ENCODE measurements at regions not wholly inside any gene's neighbourhood (a gene's known extent, or its start where the extent isn't known, plus 50 kb on each side); places are given as distances from the start of the nearest gene placed in this dataset.

- no peak for TF ChIP-seq CTCF (IDR thresholded peaks at IDR 0.05; ENCODE audit: extremely low read depth, missing control alignments)
Observed at GRCh38 chr7:132643302-132643701, 67.0 kb upstream of the PLXNA4 start.

GRCh38 chr7:132641238-132641637 lies 65.0 kb upstream of the PLXNA4 start:
- DNase-seq (ENCODE audit: low spot score) = no peak
- TF ChIP-seq CTCF (IDR thresholded peaks at IDR 0.05; ENCODE audit: extremely low read depth, missing control alignments) = no peak

More at GRCh38 chr7:132643302-132643701, 67.0 kb upstream of the PLXNA4 start:
- DNase-seq (ENCODE audit: low spot score) = no peak

GRCh38 chr7:132639983-132640382 lies 63.7 kb upstream of the PLXNA4 start:
- no peak for DNase-seq (ENCODE audit: low spot score)
- TF ChIP-seq CTCF (IDR thresholded peaks at IDR 0.05; ENCODE audit: extremely low read depth, missing control alignments) = no peak

- DNase-seq (ENCODE audit: low spot score) = no peak
- TF ChIP-seq CTCF (IDR thresholded peaks at IDR 0.05; ENCODE audit: extremely low read depth, missing control alignments) = no peak
Observed at GRCh38 chr7:132638000-132638399, 61.7 kb upstream of the PLXNA4 start.

- no peak for TF ChIP-seq CTCF (IDR thresholded peaks at IDR 0.05; ENCODE audit: extremely low read depth, missing control alignments)
- DNase-seq (ENCODE audit: low spot score) = no peak
Observed at GRCh38 chr7:132636581-132636980, 60.3 kb upstream of the PLXNA4 start.

GRCh38 chr7:132635127-132635526 lies 58.9 kb upstream of the PLXNA4 start:
- DNase-seq (ENCODE audit: low spot score) = no peak
- TF ChIP-seq CTCF (IDR thresholded peaks at IDR 0.05; ENCODE audit: extremely low read depth, missing control alignments) = no peak

GRCh38 chr7:132630834-132631233 lies 54.6 kb upstream of the PLXNA4 start:
- no peak for TF ChIP-seq CTCF (IDR thresholded peaks at IDR 0.05; ENCODE audit: extremely low read depth, missing control alignments)

More at GRCh38 chr7:132630834-132631233, 54.6 kb upstream of the PLXNA4 start:
- no peak for DNase-seq (ENCODE audit: low spot score)

Data from GM20000 (cell line).